Stimulated activated CD8-positive, alpha-beta memory T cell treated with anti-CD3 and anti-CD28 coated beads, Interleukin-4, amount 100 ng/mL, for 4 hours (primary cell): ENCODE measurements at regions not wholly inside any gene's neighbourhood (a gene's known extent, or its start where the extent isn't known, plus 50 kb on each side); places are given as distances from the start of the nearest gene placed in this dataset.

Experiments
- DNase-seq, 2 donors: peaks; one replicate each; pipeline ENCODE4 v3.0.0-alpha.2; 2020; ENCODE audit warnings: low read depth in 2 of 2, low spot score in 1 of 2

DNA sequence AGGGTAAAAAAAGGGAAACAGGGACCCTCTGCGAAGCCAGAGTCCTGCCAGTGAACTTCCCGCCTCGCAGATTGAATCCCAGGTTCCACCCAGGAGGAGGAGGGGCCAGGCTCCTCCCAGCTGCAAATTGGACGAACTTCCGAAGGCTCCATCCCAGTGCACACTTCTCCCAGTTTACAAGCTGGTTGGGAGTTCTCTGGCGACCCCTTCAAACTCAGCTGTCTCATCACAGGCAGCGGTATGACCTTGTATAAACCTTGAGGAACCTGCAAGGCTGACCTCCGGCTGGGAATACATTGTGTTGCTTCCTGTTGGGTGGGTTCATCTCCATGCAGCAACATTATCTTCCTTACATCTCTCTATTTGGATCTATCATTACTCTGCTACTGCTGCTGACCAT, 962.7 kb downstream of the GRIK2 start:
- DNase-seq: no peak

DNA sequence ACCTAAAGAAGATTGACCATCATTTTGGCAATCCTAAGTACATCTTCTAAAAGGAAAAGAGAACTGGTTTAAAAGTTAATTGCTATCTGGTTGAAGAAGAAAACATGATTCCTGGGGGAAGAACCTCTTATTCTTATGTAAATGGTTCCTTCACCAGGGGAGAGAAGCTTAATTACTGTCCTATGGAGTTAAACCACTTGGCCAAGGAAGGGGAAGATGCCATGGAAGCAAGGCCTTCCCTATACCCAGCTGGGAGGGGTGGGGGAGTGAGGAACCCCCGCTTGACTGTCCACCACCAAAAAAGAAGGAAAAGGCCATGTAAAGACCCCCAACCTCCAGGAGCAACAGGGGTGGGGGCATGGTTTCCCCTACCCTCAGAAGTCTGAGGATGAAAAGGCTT, 962.1 kb downstream of the GRIK2 start:
- DNase-seq: no peak

DNA sequence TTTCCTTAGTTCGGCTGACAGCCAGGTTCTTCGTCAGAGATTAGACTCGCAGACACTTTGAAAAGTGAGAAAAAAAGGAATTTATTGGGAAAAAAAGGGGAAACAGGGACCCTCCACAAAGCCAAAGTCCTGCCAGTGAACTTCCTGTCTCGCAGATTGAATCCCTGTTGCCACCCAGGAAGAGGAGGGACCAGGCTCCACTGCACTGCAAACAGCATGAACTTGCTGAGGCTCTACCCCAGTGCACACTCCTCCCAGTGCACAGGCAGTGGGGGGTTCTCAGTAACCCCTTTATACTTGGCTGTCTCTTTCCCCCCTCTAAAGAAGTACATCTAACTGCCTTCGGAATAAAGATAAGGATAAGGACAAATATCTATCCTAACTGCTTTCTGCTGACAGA, 959.0 kb downstream of the GRIK2 start:
- DNase-seq: no peak

DNA sequence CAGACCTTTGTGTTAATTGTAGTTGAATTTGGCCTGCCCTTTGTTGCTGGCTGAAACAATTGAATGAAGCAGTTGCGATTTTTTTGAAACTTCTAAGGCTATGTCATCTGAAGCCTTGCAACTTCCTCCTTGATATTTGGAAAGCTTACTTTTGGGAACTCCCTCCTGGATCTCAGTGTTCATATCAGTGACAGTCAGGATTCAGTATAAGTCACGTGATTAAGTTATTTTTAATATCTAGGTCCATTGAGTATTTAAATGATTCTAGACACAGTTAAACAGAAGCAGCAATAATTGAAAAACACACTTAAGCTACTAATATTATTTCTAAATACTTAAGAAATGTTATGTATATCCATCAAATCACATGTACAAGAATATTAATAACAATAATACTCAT, 951.3 kb downstream of the GRIK2 start:
- DNase-seq: no peak

DNA sequence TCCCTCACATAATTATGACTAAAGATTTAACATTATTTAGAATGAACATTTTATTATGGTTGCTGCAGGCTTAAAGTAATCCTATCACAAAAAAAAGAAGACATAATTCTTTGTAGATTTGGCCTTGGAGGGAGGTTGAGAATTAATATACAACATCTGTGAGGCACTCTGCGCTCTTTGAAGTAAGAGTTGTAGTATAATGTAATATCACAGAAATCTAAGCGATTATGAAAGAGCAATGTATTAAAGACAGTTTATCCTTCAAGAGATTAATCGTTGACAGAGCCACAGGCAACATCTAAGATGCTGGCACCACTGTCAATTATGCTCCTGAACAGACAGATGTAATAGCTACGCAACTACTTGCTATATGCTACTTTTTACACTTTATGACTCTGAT, 946.8 kb downstream of the GRIK2 start:
- DNase-seq: no peak

DNA sequence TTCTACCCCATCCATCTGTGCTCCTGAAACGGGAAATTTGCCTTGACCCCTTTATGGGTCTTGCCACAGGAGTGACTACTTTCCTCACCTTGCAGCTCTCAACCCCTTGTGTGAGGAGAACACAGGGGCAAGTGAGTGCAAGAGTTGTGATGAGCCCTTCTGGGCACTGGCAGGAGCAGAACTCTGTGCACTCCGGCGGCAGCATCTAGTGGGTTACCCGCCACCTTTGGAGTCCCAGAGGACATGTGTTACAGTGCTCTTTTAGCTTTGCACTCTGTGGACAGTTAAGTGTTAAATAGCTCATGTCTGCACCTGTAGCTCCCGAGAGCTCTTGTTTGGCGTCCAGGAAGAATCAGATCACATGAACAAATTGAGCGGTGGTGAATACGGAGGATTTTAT, 940.2 kb downstream of the GRIK2 start:
- no peak for DNase-seq

DNA sequence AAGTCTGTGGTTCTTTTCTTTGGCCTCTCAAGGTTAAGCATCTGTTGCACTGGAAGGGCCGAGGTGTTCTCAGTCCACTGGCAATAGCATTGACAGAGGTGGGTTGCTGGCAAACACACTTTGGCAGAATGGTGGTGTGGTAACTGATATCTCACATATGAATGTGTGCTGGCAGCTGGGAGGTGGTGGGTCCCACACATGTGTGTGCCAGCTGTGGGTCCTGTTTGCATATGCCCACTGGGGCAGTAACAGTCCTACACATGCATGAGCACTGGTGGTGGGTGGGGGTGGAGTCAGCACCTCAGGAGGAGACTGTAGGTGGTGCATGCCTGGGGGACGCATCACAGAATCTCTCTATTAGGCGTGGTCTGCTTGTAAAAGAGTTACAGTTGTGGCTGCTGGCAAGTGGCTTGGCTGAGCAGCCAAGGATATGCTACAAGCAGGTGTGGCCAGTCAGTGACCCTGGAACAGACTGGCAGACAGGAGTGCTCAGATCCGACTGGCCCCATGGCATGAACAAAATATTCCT, 934.3 kb downstream of the GRIK2 start:
- DNase-seq: no peak

DNA sequence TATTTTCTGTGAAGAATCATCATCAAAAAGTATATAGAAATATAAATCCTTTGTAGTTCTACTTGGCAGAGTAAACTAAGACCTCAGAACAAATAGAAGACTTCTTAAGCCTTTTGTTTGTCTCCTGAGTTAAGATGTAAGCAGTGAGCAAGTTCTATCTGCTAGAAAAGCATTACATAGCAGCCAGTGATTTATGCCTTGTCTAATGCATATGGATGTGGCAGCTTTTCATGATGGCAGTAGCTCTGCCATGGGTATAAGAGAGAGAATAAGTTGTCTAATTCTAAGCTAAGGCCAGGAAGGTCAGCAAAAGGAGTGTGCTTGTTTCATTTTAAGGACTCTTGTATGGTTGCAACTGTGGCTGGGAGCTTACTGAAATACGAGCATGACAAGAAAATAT, 920.2 kb downstream of the GRIK2 start:
- no peak for DNase-seq

DNA sequence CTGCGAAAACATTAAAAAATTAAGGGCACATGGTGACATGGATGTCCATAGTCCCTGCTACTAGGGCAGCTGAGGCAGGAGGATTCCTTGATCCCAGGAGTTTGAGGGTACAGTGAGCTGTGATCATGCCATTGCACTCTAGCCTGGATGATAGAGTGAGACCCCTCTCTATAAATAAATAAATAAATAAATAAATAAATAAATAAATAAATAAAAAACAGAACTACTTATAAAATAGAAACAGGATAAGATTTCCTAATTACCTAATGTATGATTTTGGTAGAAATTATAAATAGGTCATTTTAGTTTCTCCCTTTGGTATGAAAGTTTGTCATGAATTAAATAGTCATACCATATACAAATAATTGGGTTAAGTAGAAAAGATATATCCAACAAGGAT, 916.2 kb downstream of the GRIK2 start:
- DNase-seq: no peak

DNA sequence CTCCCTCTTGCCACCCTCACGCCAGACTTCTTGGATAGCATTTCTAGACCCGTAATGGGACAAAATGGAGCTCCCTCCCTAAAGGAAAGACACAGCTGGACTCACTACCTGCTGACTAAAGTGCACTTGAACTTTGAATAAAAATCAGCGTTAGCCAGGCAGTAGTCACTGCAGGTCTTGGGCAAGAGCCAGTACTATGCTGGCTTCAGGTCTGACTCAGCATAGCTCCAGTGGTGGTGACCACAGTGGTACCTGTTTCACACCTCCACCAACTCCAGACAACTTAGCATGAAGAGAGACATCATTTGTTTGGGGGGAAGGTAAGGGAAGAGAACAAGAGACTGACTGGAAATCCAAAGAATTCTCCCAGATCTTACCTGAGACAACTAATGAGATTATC, 906.8 kb downstream of the GRIK2 start:
- DNase-seq: no peak

DNA sequence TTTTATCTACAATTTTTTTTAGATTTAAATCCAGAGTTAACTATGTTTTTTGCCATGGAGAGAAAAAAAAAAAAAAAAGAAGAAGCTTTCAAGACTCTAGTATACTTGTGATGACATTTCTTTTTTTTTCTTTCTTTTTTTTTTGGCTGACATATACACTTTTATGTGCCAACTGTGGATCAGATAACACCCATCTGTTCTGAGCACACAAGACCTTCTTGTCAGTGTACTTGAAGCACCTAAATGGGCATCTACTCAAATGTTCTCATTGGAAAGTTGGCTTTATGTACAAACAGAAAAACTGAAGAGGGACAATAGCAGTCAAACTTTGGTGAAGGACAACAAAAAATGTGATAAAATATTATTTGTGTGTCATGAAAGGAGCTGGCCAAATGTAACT, 904.5 kb downstream of the GRIK2 start:
- DNase-seq: no peak
